ENCODE measurements at regions not wholly inside any gene's neighbourhood (a gene's known extent, or its start where the extent isn't known, plus 50 kb on each side); places are given as distances from the start of the nearest gene placed in this dataset.
"Not testable (repeated sequence)": the region's sequence is repeated elsewhere in the genome, so short reads cannot be mapped to it uniquely, and the experiment has no call there.

- not testable (repeated sequence) for TF ChIP-seq POLR2A (IDR thresholded peaks at IDR 0.05; ENCODE audit: low read length); GATA1 (IDR thresholded peaks at IDR 0.05; ENCODE audit: low read depth, low read length)
Observed at GRCh38 chr18:12179697-12180577, 74.2 kb upstream of the CIDEA start.

Measured in erythroblast (primary cell).